GM23338 (cell line): ENCODE measurements at regions not wholly inside any gene's neighbourhood (a gene's known extent, or its start where the extent isn't known, plus 50 kb on each side); places are given as distances from the start of the nearest gene placed in this dataset.

Experiments
- ATAC-seq: fragments of 200-7000 bp; cut with Tn5 transposase; 3 replicates; pipeline ENCODE4 v1.9.1; 2020
- DNase-seq: peaks from one replicate; pipeline ENCODE4 v3.0.0-alpha.2; 2015; ENCODE audit warnings: low spot score
- H2AFZ ChIP-seq: fragments of 200-600 bp; sonication (generic); 2 replicates; pipeline ENCODE4 v1.8.0; 2016; ENCODE audit warnings: antibody characterized with exemption, mild to moderate bottlenecking, moderate library complexity
- H3F3A ChIP-seq: fragments of 200-600 bp; sonication (generic); replicated peaks from 2 replicates; pipeline ENCODE4 v1.8.0; 2017; ENCODE audit warnings: antibody characterized with exemption, mixed run types, low read depth
- H3K27ac ChIP-seq: fragments of 200-600 bp; sonication (generic); 2 replicates; pipeline ENCODE4 v1.6.1; 2016; ENCODE audit warnings: low read depth
- H3K27me3 ChIP-seq: fragments of 200-600 bp; sonication (generic); 2 replicates; pipeline ENCODE4 v1.8.0; 2016; ENCODE audit warnings: mild to moderate bottlenecking, mixed run types, moderate library complexity; ENCODE audit not compliant: insufficient read depth
- H3K36me3 ChIP-seq: fragments of 200-600 bp; sonication (generic); 2 replicates; pipeline ENCODE4 v1.8.0; 2016; ENCODE audit warnings: mild to moderate bottlenecking; ENCODE audit not compliant: insufficient read depth
- H3K4me1 ChIP-seq: fragments of 200-600 bp; sonication (generic); 2 replicates; pipeline ENCODE4 v1.8.0; 2016; ENCODE audit warnings: mild to moderate bottlenecking, moderate library complexity; ENCODE audit not compliant: insufficient read depth
- H3K4me2 ChIP-seq: fragments of 200-600 bp; sonication (generic); 2 replicates; pipeline ENCODE4 v1.7.1; 2017; ENCODE audit warnings: mixed run types
- H3K4me3 ChIP-seq: fragments of 200-600 bp; sonication (generic); 2 replicates; pipeline ENCODE4 v1.6.1; 2016; ENCODE audit warnings: mixed run types
- H3K79me2 ChIP-seq: fragments of 200-600 bp; sonication (generic); replicated peaks from 2 replicates; pipeline ENCODE4 v1.8.0; 2017; ENCODE audit warnings: mild to moderate bottlenecking; ENCODE audit not compliant: insufficient read depth
- H3K9me2 ChIP-seq: fragments of 200-600 bp; sonication (generic); 2 replicates; pipeline ENCODE4 v1.8.0; 2017; ENCODE audit not compliant: insufficient read depth
- H4K20me1 ChIP-seq: fragments of 200-600 bp; sonication (generic); replicated peaks from 2 replicates; pipeline ENCODE4 v1.8.0; 2017; ENCODE audit warnings: mild to moderate bottlenecking; ENCODE audit not compliant: insufficient read depth
- H3K27ac Mint-ChIP-seq: 2 replicates; pipeline ENCODE4 v1.8.0; 2020; ENCODE audit warnings: inconsistent platforms, mild to moderate bottlenecking, moderate library complexity, mixed read lengths
- H3K27me3 Mint-ChIP-seq: 3 replicates; pipeline ENCODE4 v1.8.0; 2022; ENCODE audit warnings: low read depth, mild to moderate bottlenecking, moderate library complexity, mixed read lengths, inconsistent platforms; ENCODE audit not compliant: insufficient read depth, poor library complexity
- H3K36me3 Mint-ChIP-seq: 3 replicates; pipeline ENCODE4 v1.8.0; 2021; ENCODE audit warnings: low read depth, mild to moderate bottlenecking, inconsistent platforms, moderate library complexity, mixed read lengths
- H3K4me1 Mint-ChIP-seq: 3 replicates; pipeline ENCODE4 v1.8.0; 2020; ENCODE audit warnings: mild to moderate bottlenecking, inconsistent platforms, mixed read lengths
- H3K4me3 Mint-ChIP-seq: 3 replicates; pipeline ENCODE4 v1.8.0; 2021; ENCODE audit warnings: moderate library complexity, mild to moderate bottlenecking, inconsistent platforms, mixed read lengths
- H3K9me3 Mint-ChIP-seq: 3 replicates; pipeline ENCODE4 v1.8.0; 2020; ENCODE audit warnings: moderate library complexity, mild to moderate bottlenecking, inconsistent platforms, mixed read lengths
- CREB1 ChIP-seq: fragments of 250-450 bp; sonication (Bioruptor Pico); IDR thresholded peaks from 2 replicates; pipeline ENCODE4 v1.5.0; 2020; ENCODE audit warnings: low read depth, mild to moderate bottlenecking, moderate library complexity
- CTCF ChIP-seq, 2 experiments: fragments of 200-600 bp in 1 of 2; sonication (generic) in 1 of 2; conservative IDR thresholded peaks; 2 replicates each; pipeline versions ENCODE4 v1.5.1 to v1.6.1; 2016 to 2017; ENCODE audit warnings: antibody characterized with exemption in 2 of 2, low read depth in 2 of 2, mild to moderate bottlenecking in 2 of 2, moderate library complexity in 1 of 2
- EZH2 ChIP-seq: fragments of 200-600 bp; sonication (generic); IDR thresholded peaks from one replicate; pipeline ENCODE4 v1.8.0; 2017; ENCODE audit warnings: antibody characterized with exemption, mild to moderate bottlenecking, low read depth; ENCODE audit not compliant: unreplicated experiment
- EZH2phosphoT487 ChIP-seq: fragments of 200-600 bp; sonication (generic); IDR thresholded peaks from one replicate; pipeline ENCODE4 v1.8.1; 2018; ENCODE audit warnings: antibody characterized with exemption; ENCODE audit not compliant: unreplicated experiment
- JUNB ChIP-seq: IDR thresholded peaks from one replicate; pipeline ENCODE4 v1.6.1; 2016; ENCODE audit warnings: antibody characterized with exemption; ENCODE audit not compliant: unreplicated experiment
- NANOG ChIP-seq: IDR thresholded peaks from 2 replicates; pipeline ENCODE4 v1.6.1; 2016; ENCODE audit warnings: antibody characterized with exemption, borderline replicate concordance
- STAT1 ChIP-seq: IDR thresholded peaks from one replicate; pipeline ENCODE4 v1.6.1; 2016; ENCODE audit warnings: antibody characterized with exemption; ENCODE audit not compliant: unreplicated experiment
- ZNF331 ChIP-seq: fragments of 250-450 bp; sonication (Bioruptor Pico); IDR thresholded peaks from 2 replicates; pipeline ENCODE4 v1.5.0; 2020; ENCODE audit warnings: low read depth, mild to moderate bottlenecking, moderate library complexity

GRCh38 chr2:6011921-6012320 is 319.7 kb downstream of the SOX11 start (continued):
- TF ChIP-seq CTCF (conservative IDR thresholded peaks at IDR 0.05; ENCODE audit: low read depth in 2 of 2) = no peak

GRCh38 chr2:6017736-6018286 is 325.6 kb downstream of the SOX11 start:
- Histone ChIP-seq H3K4me2 (no peak overlapping the region), H3F3A (no peaks in the 10 kb centered on the region), H3K4me1 (no peaks in the 10 kb centered on the region), H3K27ac (no peak overlapping the region), H3K79me2 (no peaks in the 10 kb centered on the region), H2AFZ (no peak overlapping the region), H3K36me3 (no peaks in the 10 kb centered on the region), H3K27me3 (no peaks in the 10 kb centered on the region), H3K9me2 (0 out of 2 replicates have a peak, but pooled peaks cover 3% of the 10 kb centered on the region), H3K4me3 (no peak overlapping the region), H4K20me1 (no peaks in the 10 kb centered on the region)
- Mint-ChIP-seq H3K4me3 (no peak overlapping the region), H3K27ac (no peak overlapping the region; the same call in 1 of the 2 replicates), H3K4me1 (no peaks in the 10 kb centered on the region), H3K36me3 (peaks cover 5% of the 10 kb centered on the region; the same call in 1 of the 3 replicates), H3K27me3 (no peaks in the 10 kb centered on the region), H3K9me3 (peaks cover 46% of the 10 kb centered on the region)
- TF ChIP-seq NANOG (no peak), CREB1 (CRISPR knock-in tag) (no peak), JUNB (no peak), STAT1 (no peak)
- ATAC-seq = no peak
- no peak for DNase-seq

- no peaks in the 10 kb centered on the region for H3K27me3 ChIP-seq
- ATAC-seq (no peak), DNase-seq (no peak)
- no peak overlapping the region for H3K4me2 ChIP-seq
- H3K4me1 Mint-ChIP-seq = no peaks in the 10 kb centered on the region
- H3K4me3 Mint-ChIP-seq = no peak overlapping the region
- no peaks in the 10 kb centered on the region for H4K20me1 ChIP-seq
- H3K27me3 Mint-ChIP-seq = peaks cover 5% of the 10 kb centered on the region
- no peaks in the 10 kb centered on the region for H3K79me2 ChIP-seq
- peaks cover 67% of the 10 kb centered on the region for H3K9me3 Mint-ChIP-seq
- no peak overlapping the region for H2AFZ ChIP-seq
- TF ChIP-seq STAT1 (no peak), EZH2phosphoT487 (no peak), EZH2 (no peak), JUNB (no peak), CTCF (conservative IDR thresholded peaks at IDR 0.05; ENCODE audit: low read depth in 2 of 2) (no peak), ZNF331 (CRISPR knock-in tag) (no peak)
- H3F3A ChIP-seq = no peaks in the 10 kb centered on the region
- H3K4me1 ChIP-seq = no peaks in the 10 kb centered on the region
- 0 out of 2 replicates have a peak, but pooled peaks cover 3% of the 10 kb centered on the region for H3K9me2 ChIP-seq
- H3K27ac ChIP-seq = no peak overlapping the region
- no peaks in the 10 kb centered on the region for H3K36me3 Mint-ChIP-seq
- H3K4me3 ChIP-seq = no peak overlapping the region
- H3K36me3 ChIP-seq = no peaks in the 10 kb centered on the region
- H3K27ac Mint-ChIP-seq = no peak overlapping the region
These were observed 332.0 kb downstream of the SOX11 start for GRCh38 chr2:6024229-6024628.
